ENCODE measurements at regions not wholly inside any gene's neighbourhood (a gene's known extent, or its start where the extent isn't known, plus 50 kb on each side); places are given as distances from the start of the nearest gene placed in this dataset.

DNA sequence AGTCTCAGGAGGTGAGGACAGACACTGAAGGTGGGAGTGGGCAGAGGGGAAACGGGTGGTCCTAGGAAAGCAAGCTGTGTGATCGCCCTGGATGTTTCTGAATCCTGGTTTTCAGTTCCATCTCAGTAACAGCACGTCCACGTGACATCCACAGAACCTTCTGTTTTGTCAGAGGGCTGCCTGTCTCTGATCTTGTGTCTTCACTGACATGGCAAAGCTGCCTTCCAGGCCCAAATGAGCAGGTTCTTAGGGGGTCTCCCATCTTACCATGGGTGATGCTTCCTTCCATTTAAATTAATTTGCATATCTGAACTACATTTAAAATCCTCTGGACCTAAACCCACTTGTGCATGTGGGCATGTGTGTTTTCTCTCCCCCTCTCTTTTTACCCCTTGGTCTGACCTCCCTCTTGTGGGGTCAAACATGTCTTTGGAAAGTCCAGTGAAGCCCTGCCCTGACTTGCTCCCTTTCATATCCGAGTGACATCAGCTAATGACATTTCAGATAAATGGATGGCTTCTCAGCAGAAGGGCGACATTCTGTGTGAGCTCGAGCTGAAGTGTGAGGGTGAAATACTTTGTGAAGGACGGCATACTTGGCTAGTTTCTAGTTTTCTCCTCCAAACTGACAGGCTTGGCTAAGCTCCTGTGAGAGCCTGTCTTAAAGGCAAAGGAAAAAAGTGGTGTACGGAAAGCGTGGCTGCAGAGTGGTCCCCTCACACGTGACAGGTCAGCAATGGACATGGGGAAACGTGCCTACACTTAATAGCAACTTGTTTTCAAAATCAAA, 204.8 kb upstream of the S1PR3 start:
- TF ChIP-seq POLR2A (IDR thresholded peaks at IDR 0.05; ENCODE audit: low read depth) (no peak), EP300 (IDR thresholded peaks at IDR 0.05) (no peak), POLR2AphosphoS5 (IDR thresholded peaks at IDR 0.05) (peak; percentile 42 to 51)
- TF ChIP-seq, protein P1, sequence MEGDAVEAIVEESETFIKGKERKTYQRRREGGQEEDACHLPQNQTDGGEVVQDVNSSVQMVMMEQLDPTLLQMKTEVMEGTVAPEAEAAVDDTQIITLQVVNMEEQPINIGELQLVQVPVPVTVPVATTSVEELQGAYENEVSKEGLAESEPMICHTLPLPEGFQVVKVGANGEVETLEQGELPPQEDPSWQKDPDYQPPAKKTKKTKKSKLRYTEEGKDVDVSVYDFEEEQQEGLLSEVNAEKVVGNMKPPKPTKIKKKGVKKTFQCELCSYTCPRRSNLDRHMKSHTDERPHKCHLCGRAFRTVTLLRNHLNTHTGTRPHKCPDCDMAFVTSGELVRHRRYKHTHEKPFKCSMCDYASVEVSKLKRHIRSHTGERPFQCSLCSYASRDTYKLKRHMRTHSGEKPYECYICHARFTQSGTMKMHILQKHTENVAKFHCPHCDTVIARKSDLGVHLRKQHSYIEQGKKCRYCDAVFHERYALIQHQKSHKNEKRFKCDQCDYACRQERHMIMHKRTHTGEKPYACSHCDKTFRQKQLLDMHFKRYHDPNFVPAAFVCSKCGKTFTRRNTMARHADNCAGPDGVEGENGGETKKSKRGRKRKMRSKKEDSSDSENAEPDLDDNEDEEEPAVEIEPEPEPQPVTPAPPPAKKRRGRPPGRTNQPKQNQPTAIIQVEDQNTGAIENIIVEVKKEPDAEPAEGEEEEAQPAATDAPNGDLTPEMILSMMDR (IDR thresholded peaks at IDR 0.05) = no peak
